GM18867 (cell line): ENCODE measurements at regions not wholly inside any gene's neighbourhood (a gene's known extent, or its start where the extent isn't known, plus 50 kb on each side); places are given as distances from the start of the nearest gene placed in this dataset.

Experiments used
- ATAC-seq: cut with Tn5 transposase; IDR thresholded peaks from one replicate; pipeline ENCODE4 v1.9.1; 2021; ENCODE audit warnings: mild to moderate bottlenecking, moderate library complexity; ENCODE audit not compliant: unreplicated experiment

- no peak for ATAC-seq
These were observed 1958.7 kb upstream of the IGFBP7 start for GRCh38 chr4:59068722-59069418.

GRCh38 chr4:59086410-59086809 is 1976.2 kb upstream of the IGFBP7 start:
- ATAC-seq, result no peak

- no peak for ATAC-seq
These were observed 1981.3 kb upstream of the IGFBP7 start for GRCh38 chr4:59091146-59092142.

- ATAC-seq, result no peak
These were observed 1984.3 kb upstream of the IGFBP7 start for GRCh38 chr4:59094505-59094904.

GRCh38 chr4:59102311-59102710 is 1992.1 kb upstream of the IGFBP7 start:
- no peak for ATAC-seq

- ATAC-seq, result no peak
These were observed 2010.2 kb upstream of the IGFBP7 start for GRCh38 chr4:59120287-59120814.

GRCh38 chr4:59122626-59123025 is 2012.4 kb upstream of the IGFBP7 start:
- no peak for ATAC-seq

- ATAC-seq, result no peak
These were observed 2016.0 kb upstream of the IGFBP7 start for GRCh38 chr4:59126159-59126558.

- ATAC-seq, result no peak
These were observed 2016.8 kb upstream of the IGFBP7 start for GRCh38 chr4:59127006-59127405.

- no peak for ATAC-seq
These were observed 2017.6 kb upstream of the IGFBP7 start for GRCh38 chr4:59127743-59128142.

- ATAC-seq, result no peak
These were observed 2025.2 kb upstream of the IGFBP7 start for GRCh38 chr4:59135248-59135985.

GRCh38 chr4:59161249-59161648 is 2038.9 kb upstream of the ADGRL3 start:
- ATAC-seq, result no peak

GRCh38 chr4:59175617-59176016 is 2024.5 kb upstream of the ADGRL3 start:
- ATAC-seq, result no peak

GRCh38 chr4:59179372-59179771 is 2020.8 kb upstream of the ADGRL3 start:
- ATAC-seq, result no peak

- ATAC-seq, result no peak
These were observed 2020.0 kb upstream of the ADGRL3 start for GRCh38 chr4:59180161-59180560.

- ATAC-seq, result no peak
These were observed 2019.2 kb upstream of the ADGRL3 start for GRCh38 chr4:59180969-59181368.

- ATAC-seq, result no peak
These were observed 2004.3 kb upstream of the ADGRL3 start for GRCh38 chr4:59195839-59196238.

GRCh38 chr4:59200992-59201391 is 1999.1 kb upstream of the ADGRL3 start:
- ATAC-seq, result no peak

GRCh38 chr4:59217910-59218631 is 1982.1 kb upstream of the ADGRL3 start:
- no peak for ATAC-seq

- no peak for ATAC-seq
These were observed 1977.9 kb upstream of the ADGRL3 start for GRCh38 chr4:59222221-59222620.
